ENCODE measurements at regions not wholly inside any gene's neighbourhood (a gene's known extent, or its start where the extent isn't known, plus 50 kb on each side); places are given as distances from the start of the nearest gene placed in this dataset.

GRCh38 chr6:14333556-14334305 is 216.2 kb downstream of the CD83 start:
- no peak for DNase-seq (ENCODE audit: low read depth)

GRCh38 chr6:14335071-14335470 is 217.5 kb downstream of the CD83 start:
- DNase-seq (ENCODE audit: low read depth): no peak

GRCh38 chr6:14337152-14337551 is 219.6 kb downstream of the CD83 start:
- DNase-seq (ENCODE audit: low read depth): no peak

- no peak for DNase-seq (ENCODE audit: low read depth)
These were observed 221.6 kb downstream of the CD83 start for GRCh38 chr6:14339172-14339571.

- DNase-seq (ENCODE audit: low read depth): no peak
These were observed 222.4 kb downstream of the CD83 start for GRCh38 chr6:14339711-14340584.

GRCh38 chr6:14344486-14344885 is 226.9 kb downstream of the CD83 start:
- DNase-seq (ENCODE audit: low read depth): no peak

- no peak for DNase-seq (ENCODE audit: low read depth)
These were observed 230.8 kb downstream of the CD83 start for GRCh38 chr6:14348389-14348788.

GRCh38 chr6:14349507-14349906 is 231.9 kb downstream of the CD83 start:
- DNase-seq (ENCODE audit: low read depth): no peak

GRCh38 chr6:14350210-14350609 is 232.6 kb downstream of the CD83 start:
- no peak for DNase-seq (ENCODE audit: low read depth)

GRCh38 chr6:14353281-14353680 is 235.7 kb downstream of the CD83 start:
- no peak for DNase-seq (ENCODE audit: low read depth)

GRCh38 chr6:14353798-14354197 is 236.2 kb downstream of the CD83 start:
- DNase-seq (ENCODE audit: low read depth): no peak

GRCh38 chr6:14354919-14355572 is 237.5 kb downstream of the CD83 start:
- peak; percentile 42 for DNase-seq (ENCODE audit: low read depth)

- no peak for DNase-seq (ENCODE audit: low read depth)
These were observed 241.9 kb downstream of the CD83 start for GRCh38 chr6:14359438-14359837.

- DNase-seq (ENCODE audit: low read depth): no peak
These were observed 243.0 kb downstream of the CD83 start for GRCh38 chr6:14360565-14360964.

GRCh38 chr6:14361297-14361696 is 243.7 kb downstream of the CD83 start:
- no peak for DNase-seq (ENCODE audit: low read depth)

- DNase-seq (ENCODE audit: low read depth): no peak
These were observed 244.5 kb downstream of the CD83 start for GRCh38 chr6:14361956-14362587.

- no peak for DNase-seq (ENCODE audit: low read depth)
These were observed 246.8 kb downstream of the CD83 start for GRCh38 chr6:14364370-14364769.

- peak; percentile 13 for DNase-seq (ENCODE audit: low read depth)
These were observed 247.8 kb downstream of the CD83 start for GRCh38 chr6:14365393-14365792.

- DNase-seq (ENCODE audit: low read depth): no peak
These were observed 248.7 kb downstream of the CD83 start for GRCh38 chr6:14366315-14366714.

GRCh38 chr6:14366872-14367271 is 249.3 kb downstream of the CD83 start:
- DNase-seq (ENCODE audit: low read depth): no peak

- no peak for DNase-seq (ENCODE audit: low read depth)
These were observed 249.7 kb downstream of the CD83 start for GRCh38 chr6:14367296-14367695.

- no peak for DNase-seq (ENCODE audit: low read depth)
These were observed 252.1 kb downstream of the CD83 start for GRCh38 chr6:14369717-14370116.

All from GM04503 (cell line).